ENCODE measurements at regions not wholly inside any gene's neighbourhood (a gene's known extent, or its start where the extent isn't known, plus 50 kb on each side); places are given as distances from the start of the nearest gene placed in this dataset.

DNA sequence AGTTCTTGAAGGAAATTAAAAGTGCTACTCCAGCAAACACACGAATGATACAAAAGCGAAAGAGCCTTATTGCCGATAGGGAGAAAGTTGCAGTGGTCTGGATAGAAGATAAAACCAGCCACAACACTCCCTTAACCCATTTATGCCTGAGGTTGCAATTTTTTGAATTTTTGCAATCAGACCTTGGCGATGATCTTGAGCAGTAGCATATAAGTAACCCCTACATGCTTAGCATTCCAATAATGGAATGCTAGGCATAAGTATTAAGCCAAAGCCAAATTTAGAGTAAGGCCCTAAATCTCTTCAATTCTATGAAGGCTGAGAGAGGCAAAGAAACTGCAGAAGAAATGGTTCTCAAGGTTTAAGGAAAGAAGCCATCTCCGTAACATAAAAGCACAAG, 153.5 kb downstream of the SLC28A3 start:
- no peak for DNase-seq

DNA sequence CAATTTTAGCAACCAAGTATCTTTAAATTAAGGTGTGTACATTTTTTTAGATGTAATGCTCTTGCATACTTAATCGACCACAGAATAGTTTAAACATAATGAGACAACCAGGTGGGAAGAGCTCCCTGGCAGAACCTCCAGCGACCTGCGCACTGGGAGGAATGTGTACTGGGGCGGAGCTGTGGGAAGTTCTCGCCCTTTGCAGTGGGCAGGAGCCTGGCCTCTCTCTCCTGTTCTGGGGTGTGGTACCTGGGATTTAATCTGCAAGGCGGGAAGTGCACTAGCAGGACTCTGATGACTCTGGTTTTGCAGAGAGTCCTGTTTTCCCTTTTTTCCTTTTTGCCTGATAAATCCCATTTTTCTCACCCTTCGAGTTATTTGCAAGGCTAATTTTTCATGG, 150.7 kb downstream of the SLC28A3 start:
- DNase-seq = no peak

DNA sequence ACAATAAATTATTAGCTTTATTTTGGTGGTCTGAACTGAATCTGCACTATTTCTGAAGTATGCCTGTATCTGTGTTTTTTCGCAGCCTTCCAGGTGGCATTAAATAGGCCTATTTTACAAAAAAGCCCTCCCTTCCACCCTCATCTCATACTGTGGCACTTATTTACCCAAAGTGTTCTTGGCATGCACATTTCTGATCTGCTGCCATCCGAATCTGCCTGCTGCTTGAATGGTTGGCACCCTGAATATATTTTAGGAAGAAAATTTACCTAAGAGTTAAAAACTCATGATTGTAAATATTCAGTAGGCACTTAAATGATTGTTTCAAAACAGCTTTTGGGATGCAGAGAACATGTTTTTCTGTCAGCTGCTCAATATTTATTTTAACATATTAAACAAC, 150.1 kb downstream of the SLC28A3 start:
- no peak for DNase-seq

DNA sequence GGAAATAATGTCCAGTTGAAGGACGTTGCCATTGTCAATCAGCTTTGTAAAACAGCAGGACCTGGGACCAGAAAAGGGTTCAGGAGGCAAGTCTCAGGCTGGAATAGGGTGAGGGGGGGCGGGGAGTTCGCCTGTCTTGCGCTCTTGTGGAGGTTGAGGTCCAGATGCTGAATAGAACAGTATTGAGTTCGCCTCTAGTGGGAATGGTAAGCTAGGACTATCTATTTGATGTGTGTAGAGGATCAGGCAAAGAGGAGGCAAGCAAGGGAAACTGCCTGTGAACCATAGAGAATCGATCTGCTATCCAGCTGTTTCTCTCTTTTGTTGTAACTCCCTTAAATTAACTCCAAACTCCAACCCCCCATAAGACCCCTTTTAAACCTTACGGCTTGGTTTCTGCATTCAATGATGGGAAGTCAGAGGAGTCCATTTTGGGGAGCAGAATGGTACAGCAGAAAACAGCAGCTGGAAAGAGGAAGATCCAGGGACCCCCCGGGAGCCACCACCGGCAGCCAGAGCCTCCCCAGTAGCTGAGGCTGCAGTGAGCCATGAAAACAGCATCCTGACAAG, 133.7 kb downstream of the SLC28A3 start:
- DNase-seq = no peak

DNA sequence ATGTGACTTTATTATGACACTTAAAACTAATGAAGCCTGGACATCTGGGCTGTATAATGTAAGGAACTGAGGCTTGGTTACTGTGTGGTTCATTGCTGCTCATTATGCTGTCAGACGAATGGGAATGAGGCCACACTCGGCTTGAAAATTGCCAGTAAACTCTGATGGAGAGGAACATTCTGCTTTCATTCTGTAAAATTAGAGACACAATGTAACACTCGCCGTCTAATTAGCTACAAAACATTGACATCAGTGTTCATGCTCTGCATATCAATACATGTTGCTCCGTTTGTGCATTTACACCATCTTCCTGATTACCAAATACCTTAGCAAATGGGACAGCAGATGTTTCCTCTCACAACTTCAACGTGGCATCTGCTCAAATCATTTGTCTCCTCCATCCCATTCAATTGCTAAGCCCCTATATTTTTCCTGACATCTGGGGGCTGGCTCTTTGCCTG, 133.0 kb downstream of the SLC28A3 start:
- DNase-seq = peak; percentile 96

DNA sequence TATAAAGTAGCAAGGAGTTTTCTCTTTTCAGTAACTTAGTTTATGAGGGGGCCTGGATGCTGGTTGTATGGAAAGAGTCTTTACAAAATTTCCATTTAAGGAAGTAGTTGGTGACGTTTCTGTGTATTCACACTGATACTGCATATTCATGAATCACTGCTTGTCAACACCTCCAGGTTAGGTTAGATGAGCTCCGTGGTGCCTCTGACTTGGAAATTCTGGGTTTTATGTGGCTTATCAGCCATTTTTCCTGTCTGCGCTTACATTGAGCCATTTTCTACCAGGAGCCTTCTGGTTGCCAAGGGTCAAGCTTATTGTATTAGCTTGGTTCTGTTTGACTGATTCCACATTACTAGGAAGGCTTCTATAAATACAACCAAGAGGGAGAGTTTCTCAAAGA, 128.3 kb downstream of the SLC28A3 start:
- DNase-seq = no peak

DNA sequence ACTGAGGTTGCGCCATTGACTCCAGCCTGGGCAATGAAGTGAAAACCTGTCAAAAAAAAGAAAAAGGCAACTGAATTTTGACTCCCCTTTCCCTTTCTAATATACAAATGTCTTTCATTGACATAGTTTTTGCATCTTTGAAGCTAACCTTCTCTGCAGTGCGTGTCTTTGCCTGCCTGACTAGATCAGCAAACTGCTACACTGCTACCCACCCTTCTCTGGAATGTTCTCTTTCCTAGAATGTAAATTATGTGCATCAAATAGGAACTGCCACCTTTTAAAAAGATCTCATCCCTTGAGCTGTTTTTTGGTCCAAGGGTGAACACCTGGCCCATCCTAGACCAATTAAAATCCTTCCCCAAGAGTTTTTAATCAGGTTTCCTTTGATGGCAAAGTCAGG, 127.6 kb downstream of the SLC28A3 start:
- no peak for DNase-seq

DNA sequence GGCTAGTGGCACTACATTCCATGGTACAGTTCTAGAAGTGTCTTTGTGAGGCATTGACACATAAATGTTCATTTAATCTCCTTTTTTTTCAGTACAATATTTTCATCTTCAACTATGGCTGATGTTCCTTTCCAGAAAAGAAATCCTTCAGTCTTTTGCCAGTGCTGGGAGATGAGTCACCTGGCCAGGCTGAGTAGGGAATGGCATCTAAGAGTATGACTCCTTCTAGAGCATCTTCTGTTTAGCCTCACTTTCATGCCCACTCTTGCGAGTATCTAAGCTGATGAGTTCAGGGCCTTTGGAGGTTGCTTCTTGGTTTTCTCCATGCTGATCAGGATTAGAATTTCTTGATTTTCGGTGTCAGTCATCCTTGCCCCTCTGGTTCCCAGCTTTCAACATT, 124.4 kb downstream of the SLC28A3 start:
- DNase-seq = no peak

DNA sequence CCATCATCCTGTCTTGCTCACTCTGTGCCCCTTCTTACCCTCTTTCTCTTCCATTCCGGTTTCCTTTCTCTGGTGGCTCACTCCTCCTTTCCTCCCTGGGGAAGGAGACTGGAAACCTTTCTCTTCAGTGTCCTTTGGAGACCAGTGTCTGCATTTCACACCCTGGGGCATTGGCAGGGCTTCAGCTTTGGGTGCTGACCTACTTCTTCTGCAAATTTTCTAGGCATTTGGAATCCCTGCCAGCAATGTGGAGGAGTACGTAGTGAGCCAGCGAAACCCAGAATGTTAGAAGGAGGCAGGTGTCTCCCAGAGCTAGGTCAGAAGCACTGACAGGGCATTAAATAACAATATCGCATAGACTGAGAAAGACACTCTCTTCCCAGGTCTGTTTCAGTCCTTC, 122.2 kb downstream of the SLC28A3 start:
- DNase-seq = no peak

DNA sequence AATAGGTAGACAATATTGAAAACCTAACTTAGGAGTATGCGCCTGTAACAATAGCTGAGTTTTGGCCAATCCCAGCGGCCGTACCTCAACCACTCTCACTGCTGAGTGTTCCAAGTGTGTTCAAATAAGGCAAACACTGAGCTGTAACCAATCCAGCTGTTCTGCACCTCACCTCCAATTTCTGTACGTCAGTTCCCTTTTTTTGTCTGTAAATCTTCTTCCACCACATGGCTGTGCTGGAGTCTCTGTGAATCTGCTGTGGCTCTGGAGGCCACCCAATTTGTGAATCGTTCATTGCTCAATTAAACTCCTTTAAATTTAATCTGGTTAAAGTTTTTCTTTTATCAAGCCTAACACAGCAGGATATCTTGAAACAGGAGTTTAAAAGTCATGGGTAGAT, 116.3 kb downstream of the SLC28A3 start:
- DNase-seq = no peak
